CD14-positive monocyte (primary cell): ENCODE measurements at regions not wholly inside any gene's neighbourhood (a gene's known extent, or its start where the extent isn't known, plus 50 kb on each side); places are given as distances from the start of the nearest gene placed in this dataset.

Experiments
- DNase-seq, 3 donors: peaks; one replicate each; pipeline ENCODE4 v3.0.0-alpha.2; 2011 to 2022
- H2AFZ ChIP-seq: 2 replicates; pipeline ENCODE4 v1.6.0; 2012; ENCODE audit warnings: mild to moderate bottlenecking, low read depth, low read length, inconsistent platforms; ENCODE audit not compliant: insufficient read depth, poor library complexity, severe bottlenecking
- H3K27ac ChIP-seq, 2 donors: 1 replicate in 1 of 2; 2 replicates in 1 of 2; pipeline ENCODE4 v1.5.1; 2012 to 2013; ENCODE audit warnings: low read length in 2 of 2, control low read depth in 1 of 2, inconsistent platforms in 1 of 2, low read depth in 1 of 2, mild to moderate bottlenecking in 1 of 2
- H3K27me3 ChIP-seq, 2 donors: one replicate each; pipeline versions ENCODE4 v1.6.0 to v1.6.1; 2011 to 2013; ENCODE audit warnings: low read length in 2 of 2; ENCODE audit not compliant: control insufficient read depth in 2 of 2, insufficient read depth in 2 of 2
- H3K36me3 ChIP-seq, 2 donors: replicated peaks in 1 of 2; 1 replicate in 1 of 2; 2 replicates in 1 of 2; pipeline versions ENCODE4 v1.5.1 to v1.6.1; 2012 to 2013; ENCODE audit warnings: low read length in 2 of 2, control low read depth in 1 of 2, inconsistent platforms in 1 of 2, mild to moderate bottlenecking in 1 of 2; ENCODE audit not compliant: insufficient read depth in 2 of 2, control insufficient read depth in 1 of 2
- H3K4me1 ChIP-seq, 2 donors: 1 replicate in 1 of 2; 2 replicates in 1 of 2; pipeline versions ENCODE4 v1.5.1 to v1.6.1; 2012 to 2013; ENCODE audit warnings: low read length in 2 of 2, control low read depth in 1 of 2, inconsistent platforms in 1 of 2, mild to moderate bottlenecking in 1 of 2, moderate library complexity in 1 of 2; ENCODE audit not compliant: insufficient read depth in 2 of 2, control insufficient read depth in 1 of 2
- H3K4me2 ChIP-seq: replicated peaks from 2 replicates; pipeline ENCODE3; 2012; ENCODE audit warnings: low read length, moderate library complexity, mild to moderate bottlenecking; ENCODE audit not compliant: poor library complexity, severe bottlenecking; ENCODE audit errors: extremely low read depth
- H3K4me3 ChIP-seq, 3 experiments: fragments of 200-600 bp in 1 of 3; sonication (generic) in 1 of 3; replicated peaks in 1 of 3; 1 replicate in 2 of 3; 2 replicates in 1 of 3; pipeline ENCODE4 v1.5.1; 2011 to 2013; ENCODE audit warnings: low read length in 3 of 3, mild to moderate bottlenecking in 3 of 3, control low read depth in 2 of 3, low read depth in 2 of 3, inconsistent platforms in 1 of 3, moderate library complexity in 1 of 3
- H3K79me2 ChIP-seq: 2 replicates; pipeline ENCODE4 v1.6.0; 2012; ENCODE audit warnings: mild to moderate bottlenecking, control low read depth, inconsistent platforms, low read length, moderate library complexity; ENCODE audit not compliant: insufficient read depth
- H3K9ac ChIP-seq: 2 replicates; pipeline ENCODE4 v1.6.0; 2017; ENCODE audit warnings: low read length, mild to moderate bottlenecking; ENCODE audit not compliant: insufficient read depth, poor library complexity, severe bottlenecking
- H3K9me3 ChIP-seq, 2 donors: replicated peaks in 1 of 2; 1 replicate in 1 of 2; 2 replicates in 1 of 2; pipeline versions ENCODE4 v1.5.1 to v1.6.1; 2012 to 2013; ENCODE audit warnings: low read length in 2 of 2, control low read depth in 1 of 2; ENCODE audit not compliant: control insufficient read depth in 1 of 2, insufficient read depth in 1 of 2
- H4K20me1 ChIP-seq: 2 replicates; pipeline ENCODE4 v1.6.0; 2012; ENCODE audit warnings: mild to moderate bottlenecking, low read length, control low read depth, moderate library complexity; ENCODE audit not compliant: insufficient read depth
- H3K27ac Mint-ChIP-seq, 7 donors: one replicate each; pipeline ENCODE4 v1.8.0; 2020; ENCODE audit warnings: mild to moderate bottlenecking in 7 of 7, mixed read lengths in 7 of 7, moderate library complexity in 6 of 7, inconsistent platforms in 2 of 7
- H3K27me3 Mint-ChIP-seq, 3 donors: one replicate each; pipeline ENCODE4 v1.8.0; 2021 to 2022; ENCODE audit warnings: low read depth in 3 of 3, mild to moderate bottlenecking in 3 of 3, mixed read lengths in 3 of 3, moderate library complexity in 3 of 3, inconsistent platforms in 1 of 3
- H3K36me3 Mint-ChIP-seq, 2 donors: one replicate each; pipeline ENCODE4 v1.8.0; 2020; ENCODE audit warnings: mixed read lengths in 2 of 2, inconsistent platforms in 1 of 2, mild to moderate bottlenecking in 1 of 2
- H3K4me1 Mint-ChIP-seq: one replicate; pipeline ENCODE4 v1.8.0; 2020; ENCODE audit warnings: mild to moderate bottlenecking, mixed read lengths
- H3K4me3 Mint-ChIP-seq, 2 donors: one replicate each; pipeline ENCODE4 v1.8.0; 2020; ENCODE audit warnings: mild to moderate bottlenecking in 2 of 2, mixed read lengths in 2 of 2, moderate library complexity in 1 of 2
- H3K9me3 Mint-ChIP-seq, 7 donors: one replicate each; pipeline ENCODE4 v1.8.0; 2020 to 2022; ENCODE audit warnings: mixed read lengths in 7 of 7, mild to moderate bottlenecking in 6 of 7, moderate library complexity in 6 of 7, inconsistent platforms in 2 of 7
- WGBS: methylation state at CpG from one replicate; pipeline ENCODE4 v1.1.5; 2013; ENCODE audit warnings: missing lambda C conversion rate; ENCODE audit not compliant: insufficient coverage; 5-methylcytosine and 5-hydroxymethylcytosine counted together
- intact Hi-C, 2 donors: fragments of 100-400 bp; cut with micrococcal nuclease; formaldehyde crosslinking; loops; one replicate each; pipeline versions ENCODE4 v1.15.0 to v1.15.1; 2023
- TF ChIP-seq, protein P1 (sequence below): fragments of 200-600 bp; IDR thresholded peaks from one replicate; pipeline ENCODE4 v1.8.0; 2022; ENCODE audit warnings: antibody characterized with exemption, mild to moderate bottlenecking

DNA sequence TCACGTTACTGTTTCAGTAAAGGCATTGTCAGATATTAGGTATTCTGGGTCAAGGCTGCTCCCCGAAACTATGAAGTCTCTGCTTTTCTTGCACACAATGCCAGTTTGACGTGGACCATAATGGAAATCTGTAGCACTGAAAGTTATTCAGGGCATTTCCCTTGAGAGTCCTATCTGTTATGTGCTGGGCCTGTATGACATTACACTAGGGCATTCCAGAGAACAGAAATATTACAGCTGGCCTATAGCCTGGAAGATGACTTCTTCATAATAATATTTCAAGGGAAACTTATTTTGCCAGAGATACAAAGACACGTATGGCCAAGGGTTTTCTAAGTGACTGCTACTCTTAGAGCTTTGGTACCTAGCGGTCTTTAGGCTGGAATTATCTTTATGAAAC, 613.6 kb upstream of the CBLB start:
- no peak overlapping the region for H2AFZ ChIP-seq
- H3K9ac ChIP-seq, result no peak overlapping the region
- peaks cover 11 to 26% (median 17%) of the 10 kb centered on the region in 7 donors for H3K9me3 Mint-ChIP-seq
- no peaks in the 10 kb centered on the region for H3K4me1 ChIP-seq
- H3K4me1 Mint-ChIP-seq, result no peaks in the 10 kb centered on the region
- 96% methylated on average over 3 of the region's 5 CpGs for whole genome bisulfite sequencing
- intact Hi-C loops, result no loop called here
- H3K4me3 Mint-ChIP-seq, result no peak overlapping the region
- no peak overlapping the region for H3K27ac Mint-ChIP-seq
- H3K36me3 ChIP-seq, result no peaks in the 10 kb centered on the region
- DNase-seq, result no peak
- H3K36me3 Mint-ChIP-seq, result no peaks in the 10 kb centered on the region
- no peak overlapping the region for H3K4me3 ChIP-seq
- no peaks in the 10 kb centered on the region for H4K20me1 ChIP-seq
- peaks cover 0 to 2% (median 2%) of the 10 kb centered on the region in 3 donors for H3K27me3 Mint-ChIP-seq
- TF ChIP-seq, protein P1, sequence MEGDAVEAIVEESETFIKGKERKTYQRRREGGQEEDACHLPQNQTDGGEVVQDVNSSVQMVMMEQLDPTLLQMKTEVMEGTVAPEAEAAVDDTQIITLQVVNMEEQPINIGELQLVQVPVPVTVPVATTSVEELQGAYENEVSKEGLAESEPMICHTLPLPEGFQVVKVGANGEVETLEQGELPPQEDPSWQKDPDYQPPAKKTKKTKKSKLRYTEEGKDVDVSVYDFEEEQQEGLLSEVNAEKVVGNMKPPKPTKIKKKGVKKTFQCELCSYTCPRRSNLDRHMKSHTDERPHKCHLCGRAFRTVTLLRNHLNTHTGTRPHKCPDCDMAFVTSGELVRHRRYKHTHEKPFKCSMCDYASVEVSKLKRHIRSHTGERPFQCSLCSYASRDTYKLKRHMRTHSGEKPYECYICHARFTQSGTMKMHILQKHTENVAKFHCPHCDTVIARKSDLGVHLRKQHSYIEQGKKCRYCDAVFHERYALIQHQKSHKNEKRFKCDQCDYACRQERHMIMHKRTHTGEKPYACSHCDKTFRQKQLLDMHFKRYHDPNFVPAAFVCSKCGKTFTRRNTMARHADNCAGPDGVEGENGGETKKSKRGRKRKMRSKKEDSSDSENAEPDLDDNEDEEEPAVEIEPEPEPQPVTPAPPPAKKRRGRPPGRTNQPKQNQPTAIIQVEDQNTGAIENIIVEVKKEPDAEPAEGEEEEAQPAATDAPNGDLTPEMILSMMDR, result no peak
- H3K4me2 ChIP-seq, result no peak overlapping the region
- peaks cover 16 to 25% of the 10 kb centered on the region in 2 donors for H3K9me3 ChIP-seq
- H3K79me2 ChIP-seq, result no peaks in the 10 kb centered on the region
- H3K27me3 ChIP-seq, result no peaks in the 10 kb centered on the region
- no peak overlapping the region for H3K27ac ChIP-seq

DNA sequence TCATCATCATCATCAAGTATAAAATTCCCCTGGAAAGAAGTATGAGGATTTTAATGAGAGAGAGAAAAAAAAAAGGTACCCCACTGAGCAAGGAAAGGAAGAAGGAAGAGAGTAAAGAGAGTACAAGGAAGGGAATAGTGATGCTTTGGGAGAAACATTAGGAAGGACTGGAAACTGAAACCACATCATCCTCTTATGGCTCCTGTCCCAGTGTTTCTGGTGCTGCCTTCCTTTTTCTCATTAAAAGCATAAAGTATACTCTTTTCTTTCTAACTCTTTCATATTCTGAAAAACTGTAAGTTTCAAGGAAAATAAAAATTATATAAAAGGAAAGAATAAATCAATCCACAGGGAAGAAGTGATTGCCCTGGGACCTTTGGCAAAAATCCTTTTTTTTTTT, 616.4 kb upstream of the CBLB start:
- Histone ChIP-seq H3K4me1 (no peaks in the 10 kb centered on the region), H3K79me2 (no peaks in the 10 kb centered on the region), H3K27ac (no peak overlapping the region), H2AFZ (no peak overlapping the region), H3K27me3 (no peaks in the 10 kb centered on the region), H4K20me1 (no peaks in the 10 kb centered on the region), H3K4me2 (no peak overlapping the region), H3K36me3 (no peaks in the 10 kb centered on the region), H3K9ac (no peak overlapping the region), H3K4me3 (no peak overlapping the region), H3K9me3 (peaks cover 5 to 17% of the 10 kb centered on the region in 2 donors)
- Mint-ChIP-seq H3K27me3 (peaks cover 0 to 2% (median 0%) of the 10 kb centered on the region in 3 donors), H3K4me3 (no peak overlapping the region), H3K27ac (no peak overlapping the region), H3K36me3 (no peaks in the 10 kb centered on the region), H3K4me1 (no peaks in the 10 kb centered on the region), H3K9me3 (peaks cover 4 to 13% (median 10%) of the 10 kb centered on the region in 7 donors)
- intact Hi-C loops, result no loop called here
- TF ChIP-seq, protein P1, result no peak
- no peak for DNase-seq
